COR-L47 (cell line): ENCODE measurements at regions not wholly inside any gene's neighbourhood (a gene's known extent, or its start where the extent isn't known, plus 50 kb on each side); places are given as distances from the start of the nearest gene placed in this dataset.

Experiments
- DNase-seq: peaks from one replicate; lab custom pipeline; 2025; lab: John Stamatoyannopoulos, UW

DNA sequence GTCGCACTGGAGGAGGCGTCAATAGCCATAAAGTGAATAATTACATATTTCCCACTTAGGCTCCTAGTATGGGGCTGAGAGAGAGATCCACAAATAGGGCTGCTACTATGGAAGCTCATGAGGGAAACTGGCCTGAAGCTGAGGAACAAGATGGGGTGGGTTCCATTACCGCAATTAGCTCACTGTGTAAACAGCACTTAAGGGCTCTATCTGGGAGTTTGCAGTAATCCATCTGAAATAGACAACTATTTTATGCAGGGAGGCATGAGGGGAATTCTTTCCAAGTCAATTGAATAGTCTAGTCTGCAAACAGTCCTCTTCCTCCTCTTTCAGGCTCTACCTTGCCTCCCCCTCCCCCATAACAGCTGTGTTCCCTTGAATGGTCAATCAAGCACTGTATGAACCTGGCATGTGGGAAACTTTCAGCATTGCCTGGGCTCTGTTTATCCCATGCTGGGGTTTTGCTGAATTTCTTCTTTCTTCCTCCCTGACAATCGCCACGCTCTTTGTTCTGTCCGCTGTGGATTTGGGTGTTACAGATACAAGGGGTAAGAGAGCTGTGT, 56.1 kb upstream of the MAF start:
- no peak for DNase-seq

GRCh38 chr16:79653373-79653891, 52.9 kb upstream of the MAF start:
- DNase-seq, result no peak

GRCh38 chr16:79651363-79651762, 50.8 kb upstream of the MAF start:
- no peak for DNase-seq
